ENCODE measurements at regions not wholly inside any gene's neighbourhood (a gene's known extent, or its start where the extent isn't known, plus 50 kb on each side); places are given as distances from the start of the nearest gene placed in this dataset.
"Not testable (repeated sequence)": the region's sequence is repeated elsewhere in the genome, so short reads cannot be mapped to it uniquely, and the experiment has no call there.

DNA sequence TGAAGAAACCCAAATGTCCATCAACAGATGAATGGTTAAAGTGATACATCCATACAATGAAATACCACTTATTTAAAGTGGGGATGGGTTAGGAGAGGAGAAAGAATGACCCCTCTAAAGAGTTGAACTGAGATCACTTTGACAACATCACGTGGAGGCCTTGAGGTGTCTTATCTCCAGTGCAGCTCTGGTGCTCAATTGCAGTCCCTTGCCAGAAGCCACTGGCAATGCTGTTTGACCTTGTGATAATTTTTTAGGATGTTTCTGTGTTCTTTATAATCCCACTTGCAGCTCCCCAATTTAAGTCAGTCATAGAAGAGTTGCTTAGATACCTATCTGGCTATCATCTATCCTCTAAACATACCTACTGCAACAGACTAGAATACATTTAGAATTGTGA is 167.6 kb downstream of the ZNF648 start:
- Histone ChIP-seq H3K4me3 (no peak overlapping the region), H3K4me1 (no peaks in the 10 kb centered on the region), H3K36me3 (no peaks in the 10 kb centered on the region), H3K27ac (no peak overlapping the region), H4K20me1 (no peaks in the 10 kb centered on the region), H3K27me3 (no peaks in the 10 kb centered on the region), H3K9me3 (no peaks in the 10 kb centered on the region), H3K9ac (no peak overlapping the region), H3K4me2 (no peak overlapping the region)
- TF ChIP-seq Cebpa-rat (IDR thresholded peaks at IDR 0.05), result no peak

DNA sequence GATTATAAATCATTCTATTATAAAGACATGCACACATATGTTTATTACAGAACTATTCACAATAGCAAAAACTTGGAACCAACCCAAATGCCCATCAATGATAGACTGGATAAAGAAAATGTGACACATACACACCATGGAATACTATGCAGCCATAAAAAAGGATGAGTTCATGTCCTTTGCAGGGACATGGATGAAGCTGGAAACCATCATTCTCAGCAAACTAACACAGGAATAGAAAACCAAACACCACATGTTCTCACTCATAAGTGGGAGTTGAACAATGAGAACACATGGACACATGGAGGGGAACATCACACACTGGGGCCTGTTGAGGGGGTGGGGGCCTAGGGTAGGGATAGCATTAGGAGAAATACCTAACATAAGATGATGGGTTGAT is 168.4 kb downstream of the ZNF648 start:
- not testable (repeated sequence) for H3K36me3 ChIP-seq, H3K27ac ChIP-seq, H3K4me1 ChIP-seq, H3K9ac ChIP-seq, H3K9me3 ChIP-seq, H3K27me3 ChIP-seq, H3K4me3 ChIP-seq, H4K20me1 ChIP-seq, H3K4me2 ChIP-seq

DNA sequence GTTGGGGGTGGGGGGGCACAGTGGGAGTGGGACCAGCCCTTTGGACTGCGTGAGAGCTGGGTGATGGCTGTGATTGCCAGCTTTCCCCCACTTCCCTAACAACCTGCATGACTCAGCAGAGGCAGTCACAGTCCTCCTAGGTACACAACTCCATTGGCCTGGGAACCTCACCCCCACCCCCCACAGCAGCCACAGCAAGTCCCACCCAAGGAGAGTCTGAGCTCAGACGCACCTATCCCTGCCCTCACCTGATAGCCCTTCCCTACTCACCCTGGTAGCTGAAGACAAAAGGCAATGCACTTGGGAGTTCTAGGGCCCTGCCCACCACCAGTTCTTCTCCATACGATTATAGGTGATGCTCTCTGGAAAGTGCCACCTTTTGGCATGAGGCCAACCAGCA is 188.9 kb downstream of the ZNF648 start:
- Histone ChIP-seq H3K9me3 (peaks cover 13% of the 10 kb centered on the region), H3K9ac (no peak overlapping the region), H3K4me2 (no peak overlapping the region), H3K36me3 (no peaks in the 10 kb centered on the region), H3K4me1 (no peaks in the 10 kb centered on the region), H3K27ac (no peak overlapping the region), H4K20me1 (no peaks in the 10 kb centered on the region), H3K4me3 (no peak overlapping the region), H3K27me3 (no peaks in the 10 kb centered on the region)
- no peak for TF ChIP-seq Cebpa-rat (IDR thresholded peaks at IDR 0.05)

DNA sequence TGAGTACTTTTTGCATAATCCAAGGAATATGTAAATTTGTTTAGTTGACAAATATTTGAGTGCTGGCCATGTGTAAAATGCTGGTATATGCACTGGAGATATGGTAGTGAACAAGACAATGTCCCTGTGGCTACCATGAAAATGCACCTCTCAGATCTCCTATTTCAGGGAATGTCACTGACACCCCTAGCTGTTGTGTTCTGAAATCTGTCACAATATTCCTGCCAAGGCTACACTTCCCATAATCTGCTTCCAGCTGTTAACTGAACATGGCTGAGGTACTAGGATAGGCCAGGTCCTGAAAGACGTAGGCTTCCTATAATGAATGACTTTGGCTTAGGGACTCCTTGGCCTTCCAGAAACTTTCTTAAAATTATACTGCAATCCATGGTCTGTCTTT is 197.8 kb downstream of the ZNF648 start:
- H3K36me3 ChIP-seq, result no peaks in the 10 kb centered on the region
- H3K4me3 ChIP-seq, result no peak overlapping the region
- no peak overlapping the region for H3K4me2 ChIP-seq
- TF ChIP-seq Cebpa-rat (IDR thresholded peaks at IDR 0.05), result no peak
- no peaks in the 10 kb centered on the region for H3K4me1 ChIP-seq
- H4K20me1 ChIP-seq, result no peaks in the 10 kb centered on the region
- no peak overlapping the region for H3K27ac ChIP-seq
- no peaks in the 10 kb centered on the region for H3K27me3 ChIP-seq
- no peaks in the 10 kb centered on the region; the same call in 1 of the 2 replicates for H3K9me3 ChIP-seq
- H3K9ac ChIP-seq, result no peak overlapping the region

DNA sequence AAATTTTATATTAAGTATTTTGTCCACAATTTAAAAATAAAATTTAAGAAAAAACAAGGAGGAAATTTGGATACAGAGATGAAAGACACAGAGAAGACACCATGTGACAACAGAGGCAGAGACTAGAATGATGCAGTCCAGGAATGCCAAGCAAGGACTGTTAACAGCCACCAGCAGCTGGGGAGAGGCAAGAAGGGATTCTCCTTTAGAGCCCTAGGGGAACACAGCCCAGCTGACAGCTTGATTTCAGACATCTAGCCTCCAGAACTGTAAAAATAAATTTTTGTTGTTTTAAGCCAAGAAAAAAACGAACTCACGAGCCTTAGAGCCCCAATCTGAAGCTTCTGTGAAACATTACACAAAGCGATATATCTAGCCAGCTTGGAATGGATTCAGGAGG is 198.5 kb downstream of the ZNF648 start:
- Histone ChIP-seq H4K20me1 (no peaks in the 10 kb centered on the region), H3K4me2 (no peak overlapping the region), H3K9me3 (no peaks in the 10 kb centered on the region; the same call in 1 of the 2 replicates), H3K4me3 (no peak overlapping the region), H3K27me3 (no peaks in the 10 kb centered on the region), H3K4me1 (no peaks in the 10 kb centered on the region), H3K27ac (no peak overlapping the region), H3K36me3 (no peaks in the 10 kb centered on the region), H3K9ac (no peak overlapping the region)
- no peak for TF ChIP-seq Cebpa-rat (IDR thresholded peaks at IDR 0.05)

DNA sequence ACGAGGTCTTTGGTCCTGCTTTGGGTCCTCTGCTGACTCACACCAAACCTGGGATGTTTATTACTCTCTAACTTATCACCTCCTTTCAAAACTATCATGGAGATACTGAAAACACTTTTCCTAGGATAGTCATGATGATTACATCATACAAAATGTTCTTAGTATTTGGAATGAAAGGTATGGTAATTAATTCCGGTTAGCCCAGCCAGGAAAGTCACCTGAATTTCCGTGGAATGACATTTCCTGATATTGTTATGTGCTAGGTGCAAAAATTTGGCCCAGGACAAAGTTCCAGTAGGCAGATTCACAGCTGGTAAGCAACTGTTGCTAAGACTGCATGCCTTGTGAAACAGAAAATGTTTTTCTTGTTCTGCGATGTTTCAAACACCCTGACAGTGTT is 203.4 kb downstream of the ZNF648 start:
- Histone ChIP-seq H3K27ac (no peak overlapping the region), H3K4me2 (no peak overlapping the region), H3K4me1 (no peaks in the 10 kb centered on the region), H3K9me3 (peaks cover 14% of the 10 kb centered on the region; the same call in 1 of the 2 replicates), H3K9ac (no peak overlapping the region), H3K36me3 (no peaks in the 10 kb centered on the region), H4K20me1 (no peaks in the 10 kb centered on the region), H3K27me3 (no peaks in the 10 kb centered on the region), H3K4me3 (no peak overlapping the region)
- TF ChIP-seq Cebpa-rat (IDR thresholded peaks at IDR 0.05), result no peak
